GM23248 (cell line): ENCODE measurements at regions not wholly inside any gene's neighbourhood (a gene's known extent, or its start where the extent isn't known, plus 50 kb on each side); places are given as distances from the start of the nearest gene placed in this dataset.

Source experiments
- EZH2 ChIP-seq: fragments of 200-600 bp; sonication (generic); IDR thresholded peaks from 2 replicates; pipeline ENCODE4 v1.6.1; 2018; ENCODE audit warnings: antibody characterized with exemption, mild to moderate bottlenecking; ENCODE audit not compliant: insufficient read depth, poor library complexity, severe bottlenecking
- EZH2phosphoT487 ChIP-seq: fragments of 200-600 bp; sonication (generic); IDR thresholded peaks from 2 replicates; pipeline ENCODE4 v1.6.1; 2018; ENCODE audit warnings: antibody characterized with exemption, moderate library complexity, mild to moderate bottlenecking, low read depth; ENCODE audit not compliant: insufficient read depth

- no peak for TF ChIP-seq EZH2
- TF ChIP-seq EZH2phosphoT487 = no peak
Observed at GRCh38 chr22:22042599-22043295, 60.2 kb upstream of the TOP3B start.
